A549 (cell line): ENCODE measurements at regions not wholly inside any gene's neighbourhood (a gene's known extent, or its start where the extent isn't known, plus 50 kb on each side); places are given as distances from the start of the nearest gene placed in this dataset.

Experiments used
- ATAC-seq, 2 experiments: fragments of 200-7000 bp in 1 of 2; fragments of >200 bp in 1 of 2; cut with Nextera tagmentation in 1 of 2; cut with Tn5 transposase in 1 of 2; 3 replicates each; pipeline versions ENCODE4 v1.8.0 to v1.9.1; 2018 to 2020; ENCODE audit warnings: mild to moderate bottlenecking in 1 of 2, moderate library complexity in 1 of 2
- CTCF ChIA-PET: fragments of 300-600 bp; sonication (Branson Sonifier 250); formaldehyde crosslinking; extraction: SDS; loops from one replicate; lab custom pipeline; 2021; ENCODE audit warnings: antibody characterized with exemption, inconsistent platforms; lab: Yijun Ruan, JAX
- POLR2A ChIA-PET: fragments of 350-600 bp; formaldehyde crosslinking; extraction: SDS; loops from one replicate; lab custom pipeline; 2021; ENCODE audit warnings: antibody characterized with exemption, inconsistent platforms; lab: Yijun Ruan, JAX
- DNase-seq, 2 experiments: peaks; one replicate each; pipeline versions ENCODE4 v3.0.0 to v3.0.0-alpha.2; 2011 to 2016; ENCODE audit warnings: low read depth in 1 of 2, low spot score in 1 of 2
- FAIRE-seq: peaks from 2 replicates; lab custom pipeline; 2011; peaks lifted over from hg19 to GRCh38; lab: Jason Lieb, UNC
- H3K27ac ChIP-seq, 2 experiments: fragments of >200 bp; sonication (Bioruptor Twin); formaldehyde crosslinking; 3 replicates each; pipeline ENCODE4 v1.5.1; 2016 to 2017
- H3K4me1 ChIP-seq: fragments of >200 bp; sonication (Bioruptor Twin); formaldehyde crosslinking; 3 replicates; pipeline ENCODE4 v1.6.1; 2016
- H3K4me2 ChIP-seq: fragments of >200 bp; sonication (Bioruptor Twin); formaldehyde crosslinking; 3 replicates; pipeline ENCODE4 v1.6.1; 2016
- H3K4me3 ChIP-seq: fragments of >200 bp; sonication (Bioruptor Twin); formaldehyde crosslinking; 3 replicates; pipeline ENCODE4 v1.5.1; 2016
- H3K9me3 ChIP-seq: fragments of >200 bp; sonication (Bioruptor Twin); formaldehyde crosslinking; 3 replicates; pipeline ENCODE4 v1.6.1; 2016
- FOSB ChIP-seq: fragments of 250-450 bp; sonication (Bioruptor Pico); IDR thresholded peaks from 2 replicates; pipeline ENCODE4 v1.5.0; 2020; ENCODE audit warnings: mild to moderate bottlenecking, moderate library complexity
- WGBS: methylation state at CpG from one replicate; pipeline ENCODE4 v1.1.6; 2017; ENCODE audit errors: missing lambda C conversion rate; 5-methylcytosine and 5-hydroxymethylcytosine counted together

DNA sequence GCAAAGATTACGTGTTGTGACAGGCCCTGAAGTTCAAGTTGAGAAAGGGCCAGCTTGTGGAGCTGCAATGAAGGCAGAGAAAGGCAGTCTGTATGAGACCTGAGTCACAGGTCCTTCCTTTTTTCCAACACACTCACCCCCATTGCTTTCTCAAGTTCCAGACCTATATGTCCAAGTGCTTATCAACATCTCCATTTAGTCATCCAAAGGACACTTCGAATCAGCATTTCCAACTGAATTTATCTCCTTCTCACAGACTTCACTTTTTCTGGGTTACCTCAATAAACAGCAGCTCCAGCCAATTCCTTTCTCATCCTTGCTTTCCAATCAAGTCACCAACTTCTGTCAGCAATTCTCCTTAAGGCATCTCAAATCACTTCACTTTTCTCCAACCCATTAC lies 56.4 kb upstream of the KIF21A start:
- POLR2A ChIA-PET: no interaction called here

More for the DNA sequence above, 56.4 kb upstream of the KIF21A start:
- H3K27ac ChIP-seq: no peak overlapping the region
- H3K9me3 ChIP-seq: no peaks in the 10 kb centered on the region
- FAIRE-seq (no peak), DNase-seq (no peak), ATAC-seq (no peak)
- H3K4me2 ChIP-seq: no peak overlapping the region
- TF ChIP-seq FOSB (CRISPR knock-in tag): no peak
- H3K4me3 ChIP-seq: no peak overlapping the region
- peaks cover 5% of the 10 kb centered on the region; the same call in 1 of the 3 replicates for H3K4me1 ChIP-seq
- WGBS: 43% methylated on average over 2 of the region's 2 CpGs
- CTCF ChIA-PET: interaction anchor here (0.7 to 1.2 kb wide), 3 partner anchors 9 to 59 kb away, joined by 3 to 4 read pairs (median 3); no protein-coding TSS in a partner anchor
